NCI-H1694 (cell line): ENCODE measurements at regions not wholly inside any gene's neighbourhood (a gene's known extent, or its start where the extent isn't known, plus 50 kb on each side); places are given as distances from the start of the nearest gene placed in this dataset.

Experiments
- DNase-seq: peaks from one replicate; lab custom pipeline; 2025; lab: John Stamatoyannopoulos, UW

DNA sequence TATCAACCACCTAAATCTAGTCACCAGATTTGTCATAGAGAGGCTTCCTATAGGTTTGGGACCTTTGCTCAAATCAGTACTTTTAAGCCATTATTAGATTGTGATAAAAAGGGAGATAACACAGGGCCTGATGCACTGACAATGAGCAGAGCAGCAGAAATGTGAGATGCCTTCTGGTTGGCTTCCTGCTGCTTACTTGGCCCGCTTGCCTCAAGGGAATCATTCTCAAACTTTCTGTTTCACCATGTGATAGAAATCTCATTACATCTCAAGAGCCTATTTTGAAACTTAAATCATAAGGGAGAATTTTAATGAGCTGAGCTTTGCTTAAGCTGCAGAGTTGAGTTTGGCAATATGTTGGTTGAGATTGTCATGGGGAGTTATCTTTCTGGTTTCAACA, 606.0 kb downstream of the DHX35 start:
- DNase-seq: no peak

DNA sequence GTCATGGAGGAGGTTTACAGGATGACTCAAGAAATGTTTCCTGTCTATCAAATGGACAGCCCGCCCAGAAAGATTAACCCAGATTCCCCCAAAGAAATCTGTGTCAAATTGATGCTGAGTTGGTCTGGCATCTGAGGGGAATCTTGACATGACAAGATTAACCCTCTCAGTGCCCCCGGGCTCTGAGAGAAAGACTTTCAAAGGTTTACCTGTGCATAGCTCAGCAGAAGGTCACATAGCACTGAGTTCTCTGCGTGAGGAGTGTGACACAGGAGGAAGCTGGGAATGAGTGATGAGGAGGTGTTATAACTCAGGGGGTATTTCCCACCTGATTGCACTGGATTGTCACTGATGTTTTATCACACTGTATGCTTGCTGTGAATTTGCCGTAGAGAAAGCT, 601.2 kb downstream of the DHX35 start:
- no peak for DNase-seq

DNA sequence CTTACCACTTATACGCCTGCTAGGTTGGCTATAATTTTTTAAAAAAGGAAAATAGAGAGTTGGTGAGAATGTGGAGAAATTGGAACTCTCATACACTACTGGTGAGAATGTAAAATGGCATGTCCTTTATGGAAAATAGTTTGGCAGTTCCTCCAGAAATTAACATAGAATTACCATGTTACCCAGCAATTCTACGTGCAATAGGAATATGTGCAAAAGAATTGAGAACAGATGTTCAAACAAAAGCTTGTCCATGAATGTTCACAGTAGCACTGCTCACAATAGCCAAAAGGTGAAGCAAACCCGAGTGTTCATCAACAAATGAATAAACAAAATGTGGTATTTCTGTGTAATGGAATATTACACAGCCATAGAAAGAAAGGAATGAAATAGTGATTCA, 592.2 kb downstream of the DHX35 start:
- no peak for DNase-seq

DNA sequence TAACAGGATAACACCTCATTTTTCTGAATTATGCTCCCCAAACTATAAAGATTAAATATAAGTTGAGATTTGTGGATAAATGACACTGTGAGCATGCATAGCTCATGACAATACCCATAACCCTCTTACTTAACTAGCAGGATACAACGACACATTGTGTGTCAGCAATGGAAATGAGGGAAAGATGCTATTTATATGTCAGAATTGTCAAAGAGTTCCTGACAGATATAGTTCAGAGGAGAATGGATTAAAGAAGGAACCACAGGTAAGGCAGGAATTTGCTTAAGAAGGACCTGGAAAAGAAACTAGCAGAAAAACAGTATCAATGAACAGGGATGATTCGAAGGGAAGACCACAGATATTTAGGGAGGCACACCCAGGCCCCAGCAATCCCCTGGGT, 591.0 kb downstream of the DHX35 start:
- no peak for DNase-seq

DNA sequence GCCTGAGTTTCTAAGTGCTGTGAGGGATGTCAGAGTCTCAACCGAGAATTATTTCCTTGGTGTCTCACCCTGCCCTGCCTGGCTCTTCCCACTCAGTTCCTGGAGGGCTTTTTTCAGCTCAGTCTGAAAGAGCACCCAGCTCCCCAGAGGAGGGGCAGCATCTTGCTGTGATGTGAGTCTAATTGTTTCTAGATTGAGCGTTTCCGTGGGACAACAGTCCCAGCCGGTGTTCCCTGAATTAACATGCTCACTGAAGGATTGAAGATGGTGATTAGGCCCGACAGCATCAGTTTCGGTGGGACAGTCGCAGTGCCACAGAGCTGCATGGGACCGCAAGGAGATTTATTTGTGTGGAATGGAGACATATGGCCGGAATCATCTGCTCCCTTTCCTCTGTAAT, 587.6 kb downstream of the DHX35 start:
- DNase-seq: peak; percentile 63

DNA sequence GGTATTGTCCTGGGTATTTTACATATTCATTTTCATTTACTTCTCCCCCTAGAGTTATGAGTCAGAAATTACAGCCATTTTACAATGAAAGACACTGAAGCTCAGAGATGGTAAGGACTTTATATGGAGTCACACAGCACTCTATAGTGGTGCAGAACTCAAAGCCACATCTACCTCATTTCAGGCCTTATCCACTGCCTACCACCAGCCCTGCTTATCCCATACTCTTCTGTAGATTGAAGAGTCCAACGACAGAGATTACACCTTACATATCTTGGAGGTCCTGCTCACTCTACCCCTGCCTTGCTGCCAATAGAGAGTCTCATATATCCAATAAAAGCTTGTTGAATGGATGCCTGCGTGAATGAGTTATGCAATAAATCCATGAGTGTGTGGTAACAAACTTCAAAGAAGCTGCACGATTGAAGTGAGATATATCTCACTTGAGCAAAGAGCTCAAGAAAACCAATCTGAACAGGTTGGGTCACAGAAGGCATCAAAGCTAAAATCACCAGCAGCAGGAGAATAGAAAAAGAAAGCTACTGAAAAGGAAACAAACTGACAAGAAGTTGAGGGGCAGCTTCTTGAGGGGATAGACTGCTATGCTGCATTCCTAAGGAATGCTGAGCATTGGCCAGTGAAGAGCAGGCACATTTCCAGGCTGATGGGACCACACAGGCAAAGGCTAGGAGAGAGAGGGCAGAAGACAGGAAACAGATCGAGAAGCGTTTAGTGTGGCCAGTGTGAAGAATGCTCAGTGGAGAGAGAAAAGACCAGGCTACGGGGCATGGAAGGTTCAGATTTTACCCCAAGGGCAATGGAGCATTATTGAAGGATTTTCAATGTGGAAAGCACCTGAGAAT, 585.6 kb downstream of the DHX35 start:
- no peak for DNase-seq

DNA sequence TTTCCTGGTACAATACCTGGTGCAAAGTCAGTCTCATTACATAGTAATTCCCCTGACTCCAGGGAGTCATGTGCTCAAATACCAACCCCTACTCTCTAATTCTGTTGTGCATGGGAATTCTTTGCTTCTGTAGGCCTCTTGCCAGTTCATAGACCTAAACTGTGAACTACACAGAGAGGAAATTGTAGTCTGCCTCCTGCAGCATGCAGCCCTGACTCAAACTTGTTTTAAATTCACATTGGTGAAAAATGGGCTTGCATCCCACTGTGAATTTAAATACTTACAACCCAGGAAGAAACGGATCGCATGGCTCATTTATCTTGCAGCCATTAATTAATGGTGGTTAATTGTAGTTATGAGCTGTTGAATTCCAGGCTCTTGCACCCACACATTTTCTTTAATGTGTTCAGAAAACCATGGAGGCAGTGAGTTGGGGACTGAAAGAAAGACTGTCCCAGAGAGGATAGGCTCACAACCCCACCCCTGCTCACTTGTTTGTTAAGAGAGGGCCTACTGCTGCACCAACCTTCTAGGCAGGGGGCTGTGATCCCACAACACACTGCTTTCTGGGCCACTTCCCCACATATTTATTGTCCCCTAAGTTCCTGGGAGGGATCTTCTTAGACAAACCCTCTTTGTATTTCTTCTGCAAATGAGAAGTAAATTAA, 579.1 kb downstream of the DHX35 start:
- no peak for DNase-seq

DNA sequence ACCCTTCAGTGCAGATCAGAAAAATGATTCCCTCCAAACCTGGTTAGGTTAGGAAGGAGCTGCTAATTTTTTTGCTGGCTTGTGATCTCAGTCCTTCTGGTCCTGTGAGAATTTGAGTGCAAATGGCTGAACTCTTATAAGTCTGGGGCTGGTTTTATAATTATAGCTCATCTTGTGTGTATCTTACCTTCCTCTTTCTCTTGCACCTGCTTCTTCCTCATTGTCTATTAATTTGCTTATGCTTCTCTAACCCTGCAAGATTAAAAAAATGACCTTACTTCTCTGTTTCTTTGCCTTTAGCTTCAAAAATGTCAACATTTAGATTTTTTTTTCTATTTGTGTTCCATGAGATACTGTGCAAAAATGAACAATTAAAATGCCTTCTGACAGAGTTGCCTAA, 576.2 kb downstream of the DHX35 start:
- no peak for DNase-seq

DNA sequence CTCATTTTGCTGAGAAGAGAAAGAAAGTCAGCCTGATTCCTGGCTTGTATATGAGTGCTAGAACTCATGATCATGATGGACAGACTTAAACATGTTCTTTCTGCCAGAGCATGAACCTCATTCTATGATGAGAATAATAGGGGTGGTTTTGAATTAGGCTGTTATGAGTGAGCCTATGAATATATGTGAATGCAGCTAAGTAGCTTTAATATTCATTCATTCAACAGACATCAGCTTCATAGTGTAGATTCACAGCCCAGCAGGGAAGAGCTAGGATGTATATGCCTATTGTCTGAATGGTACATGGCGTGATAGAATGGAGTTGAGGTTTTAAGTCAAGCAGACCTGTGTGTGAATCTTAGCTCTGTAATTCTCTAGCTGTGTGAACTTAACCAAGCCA, 573.2 kb downstream of the DHX35 start:
- no peak for DNase-seq

DNA sequence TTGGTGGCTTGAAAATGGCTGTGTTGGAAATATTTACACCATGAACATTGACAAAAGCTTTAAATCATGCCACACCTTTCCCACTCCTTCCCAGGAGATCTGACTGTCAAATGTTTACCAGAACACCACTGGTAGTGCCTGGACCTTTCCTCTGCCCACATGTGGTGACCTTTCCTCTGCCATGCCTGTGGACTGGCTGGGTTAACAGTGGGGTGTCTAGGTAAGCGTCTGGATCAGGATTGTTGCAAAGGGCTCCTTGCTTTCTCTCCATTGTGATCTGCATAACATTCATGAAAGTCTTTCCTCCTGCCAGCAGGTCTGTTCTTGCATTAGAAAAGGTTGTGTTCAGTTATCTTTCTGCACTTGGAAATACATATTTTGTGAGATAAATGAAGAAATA, 572.7 kb downstream of the DHX35 start:
- no peak for DNase-seq

DNA sequence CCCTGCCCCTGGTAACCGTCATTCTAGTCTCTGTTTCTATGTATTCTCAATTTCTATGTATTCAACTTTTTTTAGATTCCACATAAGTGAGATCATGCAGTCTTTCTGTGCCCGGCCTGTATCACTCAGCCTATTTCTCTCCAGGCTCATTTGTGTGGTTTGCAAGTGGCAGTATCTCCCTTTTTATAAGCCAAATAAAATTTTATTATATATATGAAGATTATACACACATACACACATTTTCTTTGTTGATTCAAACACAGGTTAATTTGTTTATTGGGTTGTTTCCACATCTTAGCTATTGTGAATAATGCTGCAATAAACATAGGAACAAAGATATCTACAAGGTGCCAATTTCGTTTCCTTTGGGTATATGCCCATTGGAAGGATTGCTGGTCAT, 571.7 kb downstream of the DHX35 start:
- DNase-seq: no peak

DNA sequence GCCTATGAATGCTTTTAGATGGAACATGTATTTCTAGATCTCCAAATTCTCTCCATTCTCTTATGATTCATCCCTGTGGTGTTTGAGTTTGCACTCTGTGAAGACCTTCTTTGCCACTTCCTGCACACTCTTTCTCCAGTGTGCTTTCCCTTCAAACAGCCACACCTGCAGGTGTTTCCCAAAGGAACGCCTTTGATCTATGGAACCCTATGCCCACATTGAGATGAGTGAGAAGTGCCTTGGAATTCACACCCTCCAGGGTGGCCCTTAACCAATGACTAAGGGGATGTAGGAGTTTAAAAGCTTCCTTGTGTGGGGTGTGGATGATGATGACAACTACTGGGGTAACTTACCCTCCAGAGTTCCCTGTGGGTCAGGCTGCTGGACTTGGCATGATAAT, 570.1 kb downstream of the DHX35 start:
- no peak for DNase-seq

DNA sequence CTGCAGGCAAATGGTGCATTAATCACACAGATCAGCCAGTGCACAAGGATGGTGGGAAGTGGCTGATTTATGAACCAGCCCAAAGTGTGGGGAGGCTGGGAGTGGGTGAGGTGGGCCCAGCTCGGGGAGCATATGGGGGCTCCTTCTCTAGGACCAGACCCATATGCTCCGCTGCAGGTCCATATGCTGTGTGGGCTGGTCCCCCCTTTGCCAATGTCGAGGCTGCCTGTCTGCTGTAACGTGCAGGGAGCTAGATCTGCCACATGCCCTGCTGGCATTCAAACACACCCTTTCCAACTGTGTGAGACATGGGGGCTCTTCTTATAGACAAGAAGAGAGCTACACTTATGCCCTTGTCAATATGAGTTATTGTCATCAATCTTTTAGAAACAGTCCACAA, 566.3 kb downstream of the DHX35 start:
- peak; percentile 78 for DNase-seq

DNA sequence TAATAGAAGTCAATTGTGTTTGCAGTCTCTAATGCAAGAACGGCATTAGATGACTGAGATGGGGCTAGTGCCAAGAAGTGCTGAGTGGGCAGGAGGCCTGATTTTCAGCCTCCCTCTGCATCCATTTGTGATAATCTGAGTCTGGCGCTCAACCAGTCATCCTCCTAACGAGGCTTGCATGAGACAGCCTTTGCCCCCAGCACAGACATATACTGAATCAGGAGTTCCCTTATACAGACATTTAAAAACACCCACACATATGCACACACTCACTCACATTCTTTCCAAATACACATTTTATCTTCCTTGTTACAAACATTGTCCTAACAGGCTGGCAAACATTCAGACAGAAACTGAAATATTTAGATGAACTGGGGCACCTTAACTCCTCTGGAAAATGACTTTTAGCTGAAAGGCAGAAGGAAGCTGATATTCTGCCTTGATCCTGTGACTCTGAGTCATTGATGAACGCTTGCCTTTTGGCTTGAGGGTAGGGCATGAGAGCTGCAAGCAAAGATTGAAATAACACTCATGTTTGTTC, 562.3 kb downstream of the DHX35 start:
- no peak for DNase-seq

DNA sequence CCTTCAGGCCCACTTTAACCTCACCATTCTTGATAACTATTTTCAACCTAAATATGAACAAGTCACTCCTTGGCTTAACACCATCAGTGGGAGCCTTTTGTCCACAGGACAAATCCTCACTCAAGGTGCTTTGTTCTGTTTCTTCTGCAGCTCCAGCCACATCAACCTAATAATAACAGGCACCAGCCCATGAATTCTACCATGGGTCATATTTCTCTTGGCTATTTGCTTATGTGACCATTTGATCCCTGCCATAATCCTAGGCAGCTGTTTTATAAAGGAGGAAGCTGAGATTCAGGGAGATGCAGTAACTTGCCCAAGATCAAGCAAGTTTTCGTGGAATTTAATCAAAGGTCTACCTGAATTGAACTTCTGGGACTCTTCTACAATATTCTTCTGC, 561.3 kb downstream of the DHX35 start:
- no peak for DNase-seq

DNA sequence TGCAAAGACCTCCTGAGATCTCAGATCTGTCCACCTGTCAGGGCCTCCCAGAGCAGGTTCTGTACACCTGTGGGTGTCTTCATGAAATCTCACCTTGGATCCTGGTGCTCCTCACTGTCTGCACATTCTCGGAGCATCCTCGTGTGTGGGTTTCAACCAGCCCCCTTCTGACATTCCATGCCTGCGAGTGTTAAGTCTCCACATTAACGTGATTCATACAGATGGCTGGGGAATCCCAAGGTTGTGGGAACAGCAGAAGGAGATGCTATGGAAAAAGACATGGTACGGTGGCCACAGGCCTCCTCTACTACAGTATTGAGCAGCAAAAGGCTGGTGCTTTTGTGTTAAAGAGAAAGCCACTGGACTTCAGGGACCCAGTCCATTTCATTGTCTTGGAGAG, 556.5 kb downstream of the DHX35 start:
- no peak for DNase-seq

DNA sequence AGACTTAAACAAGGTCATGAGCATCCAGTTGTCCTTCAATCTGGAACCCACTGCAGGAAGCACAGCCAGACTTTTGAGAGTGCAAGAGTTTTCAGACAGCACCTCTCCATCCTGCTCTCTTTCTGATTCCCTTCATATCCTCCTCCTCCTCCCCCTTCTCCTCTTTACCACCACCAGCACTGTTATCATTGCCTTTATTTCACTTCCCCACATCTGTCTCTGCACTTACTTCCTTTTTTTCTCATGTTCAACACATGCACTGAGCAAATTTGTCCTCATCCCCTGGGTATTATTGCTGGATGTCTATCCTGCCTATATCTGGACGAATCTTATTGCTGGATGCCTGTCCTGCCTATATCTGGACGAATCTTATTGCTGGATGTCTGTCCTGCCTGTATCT, 554.8 kb downstream of the DHX35 start:
- DNase-seq: no peak

DNA sequence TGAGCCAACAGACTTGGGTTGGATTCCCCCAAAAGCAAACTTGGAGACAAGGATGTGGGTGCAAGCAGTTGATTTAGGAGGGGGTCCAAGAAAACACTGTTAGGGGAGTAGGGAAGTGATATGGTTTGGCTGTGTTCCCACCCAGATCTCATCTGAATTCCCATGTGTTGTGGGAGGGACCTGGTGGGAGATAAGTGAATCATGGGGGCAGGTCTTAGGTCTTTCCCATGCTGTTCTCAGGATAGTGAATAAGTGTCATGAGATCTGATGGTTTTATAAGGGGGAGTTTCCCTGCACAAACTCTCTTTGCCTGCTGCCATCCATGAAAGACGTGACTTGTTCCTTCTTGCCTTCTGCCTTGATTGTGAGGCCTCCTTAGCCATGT, 542.6 kb downstream of the DHX35 start:
- DNase-seq: no peak

DNA sequence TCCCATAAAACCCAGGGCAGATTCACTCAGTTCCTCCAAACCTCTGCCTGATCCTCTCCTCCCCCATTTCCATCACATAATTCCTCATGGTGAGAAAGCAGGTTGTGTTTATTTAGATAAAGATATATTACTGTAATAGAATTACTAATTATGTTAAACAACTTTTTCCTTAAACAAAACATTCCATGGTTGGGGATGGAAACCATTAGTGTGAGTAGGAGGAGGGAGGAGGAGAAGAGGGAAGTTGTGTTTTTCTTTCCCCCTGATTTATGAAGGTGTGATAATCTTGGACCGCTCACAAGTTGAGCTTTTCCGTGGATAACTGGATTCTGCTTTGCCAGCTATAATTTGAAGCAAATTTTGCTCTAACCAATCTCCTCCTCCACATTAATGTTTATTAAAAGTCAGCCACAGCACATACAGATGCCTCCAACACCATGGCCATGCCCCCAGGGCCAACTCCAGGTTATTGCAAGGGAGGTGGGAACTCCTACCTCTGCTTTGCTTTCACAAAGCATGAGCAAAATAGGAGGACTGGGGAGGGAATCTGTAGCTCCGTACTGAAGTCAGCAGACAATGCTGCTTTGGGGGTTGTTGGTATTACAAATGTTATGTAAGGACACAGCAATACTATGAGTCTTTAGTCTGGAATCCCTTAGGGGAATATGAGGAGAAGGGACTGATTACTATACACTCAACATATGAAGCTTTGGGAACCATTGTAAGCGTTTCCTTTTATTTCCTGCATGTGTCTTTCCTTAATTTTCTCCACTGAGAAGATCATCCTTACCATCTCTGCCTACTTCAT, 542.0 kb downstream of the DHX35 start:
- DNase-seq: no peak

DNA sequence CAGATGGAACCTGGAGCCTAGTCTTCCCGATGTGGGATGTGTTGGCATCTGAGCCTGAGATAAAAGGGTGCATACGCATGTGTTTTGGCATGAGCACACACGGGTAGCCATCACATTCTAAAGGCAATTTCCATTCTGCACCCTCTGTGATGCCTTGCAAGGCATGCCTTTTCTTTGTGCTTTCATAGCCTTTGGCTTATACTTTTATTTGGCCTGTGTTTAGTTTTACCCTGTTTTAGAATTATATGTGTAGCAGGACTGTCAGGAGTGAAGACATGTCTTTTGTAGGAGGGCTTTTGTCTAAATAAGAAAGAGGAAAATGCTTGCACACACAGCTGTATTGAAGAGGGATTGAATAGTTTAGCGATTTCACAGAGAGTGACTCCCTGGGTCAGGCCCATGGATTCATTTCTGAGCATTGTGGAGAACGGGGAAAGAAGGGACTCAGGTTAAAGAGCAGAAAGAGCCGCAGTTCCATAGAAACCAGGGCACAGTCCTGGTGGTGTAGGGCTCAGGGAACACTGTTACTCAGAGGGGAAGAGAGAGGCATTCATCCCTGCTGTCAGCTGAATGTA, 530.2 kb downstream of the DHX35 start:
- no peak for DNase-seq

DNA sequence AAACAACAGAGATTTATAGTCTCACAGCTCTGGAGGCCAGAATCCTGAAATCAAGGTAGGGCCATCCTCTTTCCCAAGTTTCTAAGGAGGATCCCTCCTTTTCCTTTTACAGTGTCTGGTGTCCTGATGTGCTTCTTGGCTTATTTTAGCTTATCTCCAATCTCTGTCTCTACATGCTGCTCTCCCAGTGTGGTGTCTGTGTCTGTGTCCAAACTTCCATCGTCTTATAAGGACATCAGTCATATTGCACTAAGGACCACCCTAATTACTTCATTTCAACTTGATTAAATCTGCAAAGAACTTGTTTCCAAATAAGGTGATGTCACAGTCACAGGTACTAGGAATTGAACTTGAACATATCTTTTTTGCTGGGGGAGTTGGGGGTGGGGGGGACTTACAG, 529.6 kb downstream of the DHX35 start:
- no peak for DNase-seq

DNA sequence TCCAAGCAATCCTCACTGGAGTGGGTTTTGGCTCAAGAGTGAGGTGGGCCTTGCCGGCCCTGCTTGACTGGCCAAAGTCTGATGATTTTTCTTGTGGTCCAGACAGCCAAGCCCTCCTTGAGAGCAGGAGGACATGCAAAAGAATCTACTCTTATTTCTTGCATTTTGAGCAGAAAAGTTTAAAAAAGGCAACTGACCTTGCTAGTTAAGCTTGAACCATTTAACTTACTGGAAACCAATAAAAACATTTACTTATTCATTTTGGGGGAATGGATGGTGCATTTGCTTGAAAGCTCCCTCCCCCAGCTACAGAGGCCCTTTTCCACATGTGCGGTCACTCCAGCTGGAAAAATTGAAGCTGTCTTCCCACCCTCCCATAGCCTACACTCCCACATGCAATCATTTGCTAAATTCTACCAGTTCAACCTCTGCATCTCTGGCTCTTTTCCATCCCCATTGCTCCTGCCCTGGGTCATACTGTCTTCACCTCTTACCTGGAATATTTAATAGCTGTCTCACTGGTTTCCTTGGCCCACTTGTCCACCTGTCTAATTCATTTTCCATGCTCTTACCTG, 527.9 kb downstream of the DHX35 start:
- DNase-seq: no peak
